HFFc6 (cell line): ENCODE measurements at regions not wholly inside any gene's neighbourhood (a gene's known extent, or its start where the extent isn't known, plus 50 kb on each side); places are given as distances from the start of the nearest gene placed in this dataset.

Source experiments
- DNase-seq: peaks from one replicate; pipeline ENCODE4 v3.0.0-alpha.2; 2018
- H3K27ac Mint-ChIP-seq: 2 replicates; pipeline ENCODE4 v1.8.0; 2020; ENCODE audit warnings: mild to moderate bottlenecking, mixed read lengths
- H3K27me3 Mint-ChIP-seq: 2 replicates; pipeline ENCODE4 v1.8.0; 2021; ENCODE audit warnings: mild to moderate bottlenecking, moderate library complexity, mixed read lengths; ENCODE audit not compliant: insufficient read depth
- H3K36me3 Mint-ChIP-seq: 2 replicates; pipeline ENCODE4 v1.8.0; 2021; ENCODE audit warnings: low read depth, mixed read lengths
- H3K4me1 Mint-ChIP-seq: 2 replicates; pipeline ENCODE4 v1.8.0; 2020; ENCODE audit warnings: low read depth, mixed read lengths
- H3K4me3 Mint-ChIP-seq: 2 replicates; pipeline ENCODE4 v1.8.0; 2020; ENCODE audit warnings: mild to moderate bottlenecking, moderate library complexity, mixed read lengths
- H3K9me3 Mint-ChIP-seq: 2 replicates; pipeline ENCODE4 v1.8.0; 2020; ENCODE audit warnings: mild to moderate bottlenecking, mixed read lengths
- TF ChIP-seq, protein P1 (sequence below): fragments of 200-600 bp; sonication (generic); IDR thresholded peaks from 2 replicates; pipeline ENCODE4 v1.5.0; 2021; ENCODE audit warnings: antibody characterized with exemption, mild to moderate bottlenecking

DNA sequence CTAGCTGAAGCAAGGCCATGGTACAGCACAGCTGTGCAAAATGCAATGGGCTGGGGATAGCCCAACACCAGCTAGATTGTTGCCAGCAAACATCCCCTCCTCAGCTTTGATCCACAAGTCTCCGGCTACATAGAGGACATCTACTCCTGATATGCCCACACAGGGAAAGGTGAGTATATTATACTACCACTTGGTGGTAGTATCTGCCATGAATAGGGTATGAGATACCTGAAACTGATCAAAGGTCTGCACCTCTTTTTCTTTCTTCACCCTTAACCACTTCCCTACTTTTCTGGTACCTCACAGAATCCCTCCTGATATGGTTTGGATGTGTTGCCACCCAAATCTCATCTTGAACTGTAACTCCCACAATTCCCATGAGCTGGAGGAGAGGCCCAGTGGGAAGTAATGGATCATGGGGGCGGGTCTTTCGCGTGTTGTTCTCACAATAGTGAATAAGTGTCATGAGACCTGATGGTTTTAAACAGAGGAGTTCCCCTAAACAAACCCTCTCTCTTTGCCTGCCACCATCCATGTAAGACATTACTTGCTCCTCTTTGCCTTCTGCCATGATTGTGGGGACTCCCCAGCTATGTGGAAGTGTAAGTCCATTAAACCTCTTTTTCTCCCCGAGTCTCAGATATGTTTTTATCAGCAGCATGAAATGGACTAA, 279.6 kb downstream of the TXNL1 start:
- Mint-ChIP-seq H3K36me3 (peaks cover 11% of the 10 kb centered on the region), H3K27me3 (peaks cover 3% of the 10 kb centered on the region; the same call in 1 of the 2 replicates), H3K27ac (no peak overlapping the region), H3K9me3 (peaks cover 18% of the 10 kb centered on the region), H3K4me3 (no peak overlapping the region), H3K4me1 (no peaks in the 10 kb centered on the region)
- TF ChIP-seq, protein P1, sequence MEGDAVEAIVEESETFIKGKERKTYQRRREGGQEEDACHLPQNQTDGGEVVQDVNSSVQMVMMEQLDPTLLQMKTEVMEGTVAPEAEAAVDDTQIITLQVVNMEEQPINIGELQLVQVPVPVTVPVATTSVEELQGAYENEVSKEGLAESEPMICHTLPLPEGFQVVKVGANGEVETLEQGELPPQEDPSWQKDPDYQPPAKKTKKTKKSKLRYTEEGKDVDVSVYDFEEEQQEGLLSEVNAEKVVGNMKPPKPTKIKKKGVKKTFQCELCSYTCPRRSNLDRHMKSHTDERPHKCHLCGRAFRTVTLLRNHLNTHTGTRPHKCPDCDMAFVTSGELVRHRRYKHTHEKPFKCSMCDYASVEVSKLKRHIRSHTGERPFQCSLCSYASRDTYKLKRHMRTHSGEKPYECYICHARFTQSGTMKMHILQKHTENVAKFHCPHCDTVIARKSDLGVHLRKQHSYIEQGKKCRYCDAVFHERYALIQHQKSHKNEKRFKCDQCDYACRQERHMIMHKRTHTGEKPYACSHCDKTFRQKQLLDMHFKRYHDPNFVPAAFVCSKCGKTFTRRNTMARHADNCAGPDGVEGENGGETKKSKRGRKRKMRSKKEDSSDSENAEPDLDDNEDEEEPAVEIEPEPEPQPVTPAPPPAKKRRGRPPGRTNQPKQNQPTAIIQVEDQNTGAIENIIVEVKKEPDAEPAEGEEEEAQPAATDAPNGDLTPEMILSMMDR = peak; percentile 45; the same call in 1 of the 2 replicates
- no peak for DNase-seq

GRCh38 chr18:56353663-56354260, 284.6 kb downstream of the TXNL1 start:
- Mint-ChIP-seq H3K4me3 (no peak overlapping the region), H3K36me3 (no peaks in the 10 kb centered on the region), H3K4me1 (no peaks in the 10 kb centered on the region), H3K9me3 (no peaks in the 10 kb centered on the region), H3K27me3 (peaks cover 1% of the 10 kb centered on the region; the same call in 1 of the 2 replicates), H3K27ac (no peak overlapping the region)
- TF ChIP-seq, protein P1 = no peak
- DNase-seq = no peak

DNA sequence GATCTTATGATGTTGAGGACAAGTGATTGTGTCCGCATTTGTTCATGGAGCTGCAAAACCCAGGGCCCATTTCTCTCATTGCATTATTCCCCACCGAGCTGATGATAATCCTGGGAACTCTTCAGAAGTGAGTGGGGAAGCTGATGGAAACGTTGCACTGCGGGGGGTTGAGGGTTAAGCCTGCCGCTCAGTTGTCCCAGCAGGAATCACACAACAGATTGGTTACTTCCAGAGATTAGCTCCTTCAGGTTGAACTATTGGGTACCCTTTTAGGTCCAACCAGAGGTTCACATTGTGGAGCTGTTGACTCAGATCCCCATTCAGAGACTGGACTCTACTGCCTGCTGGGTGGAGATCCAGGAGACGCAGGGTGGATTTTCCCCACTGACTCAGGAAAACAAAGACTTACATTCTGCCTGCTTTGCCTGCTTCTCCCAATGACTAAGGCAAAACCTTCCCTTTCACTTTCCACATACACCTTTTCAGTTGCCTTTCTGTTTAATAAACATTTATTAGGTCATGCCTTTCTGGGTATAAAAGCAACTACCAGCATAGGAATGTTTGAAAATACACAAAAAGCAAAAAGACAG, 286.4 kb downstream of the TXNL1 start:
- Mint-ChIP-seq H3K27ac (no peak overlapping the region), H3K4me1 (no peaks in the 10 kb centered on the region), H3K27me3 (0 out of 2 replicates have a peak, but pooled peaks cover 1% of the 10 kb centered on the region), H3K9me3 (no peaks in the 10 kb centered on the region), H3K36me3 (no peaks in the 10 kb centered on the region), H3K4me3 (no peak overlapping the region)
- TF ChIP-seq, protein P1 = no peak
- DNase-seq = no peak

GRCh38 chr18:56337507-56337906, 300.9 kb downstream of the TXNL1 start:
- no peak overlapping the region for H3K4me3 Mint-ChIP-seq
- H3K4me1 Mint-ChIP-seq = 0 out of 2 replicates have a peak, but pooled peaks cover 5% of the 10 kb centered on the region
- H3K36me3 Mint-ChIP-seq = no peaks in the 10 kb centered on the region
- peaks cover 3% of the 10 kb centered on the region; the same call in 1 of the 2 replicates for H3K27me3 Mint-ChIP-seq
- no peak overlapping the region for H3K27ac Mint-ChIP-seq
- no peak for DNase-seq
- no peaks in the 10 kb centered on the region for H3K9me3 Mint-ChIP-seq
- TF ChIP-seq, protein P1 = no peak

- peaks cover 19% of the 10 kb centered on the region; the same call in 1 of the 2 replicates for H3K4me1 Mint-ChIP-seq
- no peak overlapping the region for H3K4me3 Mint-ChIP-seq
- no peak for DNase-seq
- TF ChIP-seq, protein P1 = no peak
- H3K27me3 Mint-ChIP-seq = peaks cover 3% of the 10 kb centered on the region; the same call in 1 of the 2 replicates
- H3K9me3 Mint-ChIP-seq = no peaks in the 10 kb centered on the region
- no peaks in the 10 kb centered on the region for H3K36me3 Mint-ChIP-seq
- no peak overlapping the region for H3K27ac Mint-ChIP-seq
These were observed 304.6 kb downstream of the TXNL1 start for GRCh38 chr18:56333839-56334238.
